NCI-H1417 (cell line): ENCODE measurements at regions not wholly inside any gene's neighbourhood (a gene's known extent, or its start where the extent isn't known, plus 50 kb on each side); places are given as distances from the start of the nearest gene placed in this dataset.
"Not testable (repeated sequence)": the region's sequence is repeated elsewhere in the genome, so short reads cannot be mapped to it uniquely, and the experiment has no call there.

Experiments used
- DNase-seq, 3 experiments: peaks; one replicate each; lab custom pipeline; 2025; lab: John Stamatoyannopoulos, UW

GRCh38 chr7:56697058-56697457 is 435.2 kb downstream of the ZNF479 start:
- DNase-seq: not testable (repeated sequence)

- no peak for DNase-seq
Measured at GRCh38 chr7:56686276-56686859, 445.9 kb downstream of the ZNF479 start.

GRCh38 chr7:56639173-56639746 is 493.0 kb downstream of the ZNF479 start:
- no peak for DNase-seq

- no peak for DNase-seq
Measured at GRCh38 chr7:56609852-56610355, 493.7 kb upstream of the NUPR2 start.

- DNase-seq: no peak
Measured at GRCh38 chr7:56605146-56605545, 488.9 kb upstream of the NUPR2 start.

- no peak for DNase-seq
Measured at GRCh38 chr7:56578612-56579011, 462.4 kb upstream of the NUPR2 start.

- no peak for DNase-seq
Measured at GRCh38 chr7:56570968-56571367, 454.8 kb upstream of the NUPR2 start.

GRCh38 chr7:56538541-56539429 is 422.6 kb upstream of the NUPR2 start:
- no peak for DNase-seq

GRCh38 chr7:56537952-56538351 is 421.7 kb upstream of the NUPR2 start:
- DNase-seq: peak in 1 of 3 experiments; percentile 15

- DNase-seq: peak in 1 of 3 experiments; percentile 15
Measured at GRCh38 chr7:56537477-56537876, 421.3 kb upstream of the NUPR2 start.

GRCh38 chr7:56495165-56495564 is 378.9 kb upstream of the NUPR2 start:
- no peak for DNase-seq

- DNase-seq: no peak
Measured at GRCh38 chr7:56493704-56494450, 377.7 kb upstream of the NUPR2 start.

- no peak for DNase-seq
Measured at GRCh38 chr7:56493196-56493595, 377.0 kb upstream of the NUPR2 start.

- no peak for DNase-seq
Measured at GRCh38 chr7:56491636-56492425, 375.6 kb upstream of the NUPR2 start.

- no peak for DNase-seq
Measured at GRCh38 chr7:56483861-56484550, 367.8 kb upstream of the NUPR2 start.

- peak in 1 of 3 experiments; percentile 17 for DNase-seq
Measured at GRCh38 chr7:56483153-56483552, 366.9 kb upstream of the NUPR2 start.

- no peak for DNase-seq
Measured at GRCh38 chr7:56479748-56480147, 363.5 kb upstream of the NUPR2 start.

- no peak for DNase-seq
Measured at GRCh38 chr7:56479136-56479535, 362.9 kb upstream of the NUPR2 start.

GRCh38 chr7:56474271-56474670 is 358.1 kb upstream of the NUPR2 start:
- DNase-seq: no peak

- DNase-seq: no peak
Measured at GRCh38 chr7:56471811-56472210, 355.6 kb upstream of the NUPR2 start.
